ENCODE measurements at regions not wholly inside any gene's neighbourhood (a gene's known extent, or its start where the extent isn't known, plus 50 kb on each side); places are given as distances from the start of the nearest gene placed in this dataset.
A peak's percentile ranks its signal among the peaks of the same experiment; 100 is the strongest.

- FAIRE-seq = no peak
- no peak for DNase-seq (ENCODE audit: insufficient read length, low spot score)
These were observed 160.2 kb downstream of the ZPLD1 start for GRCh38 chr3:102595057-102595456.

GRCh38 chr3:102599819-102600576 is 165.2 kb downstream of the ZPLD1 start:
- FAIRE-seq = no peak
- no peak for DNase-seq (ENCODE audit: insufficient read length, low spot score)

- no peak for FAIRE-seq
- DNase-seq (ENCODE audit: insufficient read length, low spot score) = no peak
These were observed 170.3 kb downstream of the ZPLD1 start for GRCh38 chr3:102605153-102605552.

- no peak for FAIRE-seq
- no peak for DNase-seq (ENCODE audit: insufficient read length, low spot score)
These were observed 174.1 kb downstream of the ZPLD1 start for GRCh38 chr3:102608875-102609274.

GRCh38 chr3:102614021-102614569 is 179.3 kb downstream of the ZPLD1 start:
- no peak for DNase-seq (ENCODE audit: insufficient read length, low spot score)
- peak; percentile 68 for FAIRE-seq

GRCh38 chr3:102614585-102614984 is 179.8 kb downstream of the ZPLD1 start:
- DNase-seq (ENCODE audit: insufficient read length, low spot score) = no peak
- no peak for FAIRE-seq

GRCh38 chr3:102617381-102617780 is 182.6 kb downstream of the ZPLD1 start:
- FAIRE-seq (no peak), DNase-seq (ENCODE audit: insufficient read length, low spot score) (no peak)

GRCh38 chr3:102619361-102619760 is 184.5 kb downstream of the ZPLD1 start:
- no peak for FAIRE-seq
- no peak for DNase-seq (ENCODE audit: insufficient read length, low spot score)

- no peak for FAIRE-seq
These were observed 195.1 kb downstream of the ZPLD1 start for GRCh38 chr3:102629943-102630342.

GRCh38 chr3:102630531-102630930 is 195.7 kb downstream of the ZPLD1 start:
- FAIRE-seq (no peak), DNase-seq (ENCODE audit: insufficient read length, low spot score) (no peak)

More at GRCh38 chr3:102629943-102630342, 195.1 kb downstream of the ZPLD1 start:
- no peak for DNase-seq (ENCODE audit: insufficient read length, low spot score)

- FAIRE-seq = no peak
- DNase-seq (ENCODE audit: insufficient read length, low spot score) = no peak
These were observed 208.7 kb downstream of the ZPLD1 start for GRCh38 chr3:102643546-102643945.

- no peak for FAIRE-seq
These were observed 211.7 kb downstream of the ZPLD1 start for GRCh38 chr3:102646557-102646956.

GRCh38 chr3:102660653-102661052 is 225.8 kb downstream of the ZPLD1 start:
- DNase-seq (ENCODE audit: insufficient read length, low spot score) (no peak), FAIRE-seq (no peak)

More at GRCh38 chr3:102646557-102646956, 211.7 kb downstream of the ZPLD1 start:
- no peak for DNase-seq (ENCODE audit: insufficient read length, low spot score)

- no peak for FAIRE-seq
- no peak for DNase-seq (ENCODE audit: insufficient read length, low spot score)
These were observed 227.1 kb downstream of the ZPLD1 start for GRCh38 chr3:102661707-102662497.

- DNase-seq (ENCODE audit: insufficient read length, low spot score) (no peak), FAIRE-seq (no peak)
These were observed 227.6 kb downstream of the ZPLD1 start for GRCh38 chr3:102662498-102662772.

GRCh38 chr3:102664126-102664525 is 229.3 kb downstream of the ZPLD1 start:
- FAIRE-seq = no peak
- no peak for DNase-seq (ENCODE audit: insufficient read length, low spot score)

GRCh38 chr3:102665183-102665582 is 230.4 kb downstream of the ZPLD1 start:
- FAIRE-seq = no peak

GRCh38 chr3:102668247-102668646 is 233.4 kb downstream of the ZPLD1 start:
- no peak for DNase-seq (ENCODE audit: insufficient read length, low spot score)
- FAIRE-seq = no peak

More at GRCh38 chr3:102665183-102665582, 230.4 kb downstream of the ZPLD1 start:
- no peak for DNase-seq (ENCODE audit: insufficient read length, low spot score)

- DNase-seq (ENCODE audit: insufficient read length, low spot score) (no peak), FAIRE-seq (no peak)
These were observed 236.2 kb downstream of the ZPLD1 start for GRCh38 chr3:102670986-102671385.

GRCh38 chr3:102672305-102672704 is 237.5 kb downstream of the ZPLD1 start:
- DNase-seq (ENCODE audit: insufficient read length, low spot score) = no peak
- FAIRE-seq = no peak

- FAIRE-seq = peak; percentile 92
- DNase-seq (ENCODE audit: insufficient read length, low spot score) = peak; percentile 28
These were observed 238.7 kb downstream of the ZPLD1 start for GRCh38 chr3:102673271-102674115.
